SU-DHL-6 (cell line): ENCODE measurements at regions not wholly inside any gene's neighbourhood (a gene's known extent, or its start where the extent isn't known, plus 50 kb on each side); places are given as distances from the start of the nearest gene placed in this dataset.

Source experiments
- CTCF ChIP-seq: fragments of 200-600 bp; sonication (generic); IDR thresholded peaks from one replicate; pipeline ENCODE4 v1.5.1; 2017; ENCODE audit warnings: antibody characterized with exemption, mild to moderate bottlenecking, low read length, moderate library complexity; ENCODE audit not compliant: insufficient read depth, poor library complexity, severe bottlenecking
- EZH2phosphoT487 ChIP-seq: fragments of 200-600 bp; sonication (generic), shearing (Covaris generic); conservative IDR thresholded peaks from 2 replicates; pipeline ENCODE4 v1.6.1; 2018; ENCODE audit warnings: mild to moderate bottlenecking, antibody characterized with exemption, low read length, moderate library complexity, mixed read lengths

GRCh38 chr2:7736646-7737305 is 819.6 kb downstream of the RNF144A start:
- no peak for TF ChIP-seq CTCF
- TF ChIP-seq EZH2phosphoT487: no peak
